Uterus (tissue), 3 donors: ENCODE measurements at regions not wholly inside any gene's neighbourhood (a gene's known extent, or its start where the extent isn't known, plus 50 kb on each side); places are given as distances from the start of the nearest gene placed in this dataset.

ENCODE experiments used
- DNase-seq, 2 donors: peaks; one replicate each; pipeline ENCODE4 v3.0.0-alpha.2; 2019 to 2020
- H3K27ac ChIP-seq, 2 donors: fragments of 200-600 bp; sonication (generic); 1 replicate in 1 of 2; 2 replicates in 1 of 2; pipeline ENCODE4 v1.5.1; 2016 to 2018
- H3K27me3 ChIP-seq, 2 donors: fragments of 200-600 bp; sonication (generic); one replicate each; pipeline ENCODE4 v1.5.1; 2018 to 2019; ENCODE audit warnings: control low read depth in 1 of 2
- H3K36me3 ChIP-seq, 2 donors: fragments of 200-600 bp; sonication (generic); one replicate each; pipeline ENCODE4 v1.5.1; 2019; ENCODE audit warnings: control low read depth in 1 of 2
- H3K4me1 ChIP-seq, 2 donors: fragments of 200-600 bp; sonication (generic); one replicate each; pipeline ENCODE4 v1.5.1; 2018 to 2019; ENCODE audit warnings: control low read depth in 1 of 2
- H3K4me3 ChIP-seq, 2 donors: fragments of 200-600 bp; sonication (generic); 1 replicate in 1 of 2; 2 replicates in 1 of 2; pipeline ENCODE4 v1.5.1; 2018 to 2019; ENCODE audit warnings: mild to moderate bottlenecking in 1 of 2
- H3K9me3 ChIP-seq, 2 donors: fragments of 200-600 bp; sonication (generic); one replicate each; pipeline ENCODE4 v1.5.1; 2019; ENCODE audit warnings: control low read depth in 1 of 2
- CTCF ChIP-seq, 4 experiments: fragments of 200-600 bp in 2 of 4; fragments of 450-650 bp in 2 of 4; sonication (generic) in 2 of 4; IDR thresholded peaks; one replicate each; pipeline ENCODE4 v1.5.1; 2016 to 2019; ENCODE audit warnings: antibody characterized with exemption in 4 of 4, mild to moderate bottlenecking in 2 of 4, moderate library complexity in 1 of 4
- POLR2A ChIP-seq, 2 donors: fragments of 450-650 bp; IDR thresholded peaks; one replicate each; pipeline ENCODE4 v1.6.1; 2016; ENCODE audit warnings: antibody characterized with exemption in 2 of 2, mild to moderate bottlenecking in 1 of 2, moderate library complexity in 1 of 2
- intact Hi-C: fragments of 100-400 bp; cut with DNase I; formaldehyde crosslinking; loops from one replicate; pipeline ENCODE4 v1.15.1; 2023; ENCODE audit warnings: low total_unique reads
- donor health status: DM: yes; HTN: yes; CAD: no.

GRCh38 chr4:181578911-181579310 is 664.3 kb upstream of the TENM3 start:
- TF ChIP-seq POLR2A (IDR thresholded peaks at IDR 0.05) (no peak), CTCF (IDR thresholded peaks at IDR 0.05) (no peak)
- Histone ChIP-seq H3K27me3 (no peaks in the 10 kb centered on the region), H3K36me3 (no peaks in the 10 kb centered on the region), H3K9me3 (no peaks in the 10 kb centered on the region), H3K4me1 (no peaks in the 10 kb centered on the region), H3K4me3 (no peak overlapping the region), H3K27ac (no peak overlapping the region)
- intact Hi-C loops, result no loop called here
- DNase-seq, result no peak

- DNase-seq, result no peak
- H3K27ac ChIP-seq, result no peak overlapping the region
- no peaks in the 10 kb centered on the region for H3K9me3 ChIP-seq
- intact Hi-C loops, result no loop called here
- no peak overlapping the region for H3K4me3 ChIP-seq
- TF ChIP-seq POLR2A (IDR thresholded peaks at IDR 0.05) (no peak), CTCF (IDR thresholded peaks at IDR 0.05) (no peak)
- no peaks in the 10 kb centered on the region for H3K4me1 ChIP-seq
- H3K36me3 ChIP-seq, result no peaks in the 10 kb centered on the region
- no peaks in the 10 kb centered on the region for H3K27me3 ChIP-seq
Observed at GRCh38 chr4:181579486-181579885, 663.7 kb upstream of the TENM3 start.

GRCh38 chr4:181581983-181582382 is 661.2 kb upstream of the TENM3 start:
- Histone ChIP-seq H3K4me3 (no peak overlapping the region), H3K36me3 (no peaks in the 10 kb centered on the region), H3K9me3 (no peaks in the 10 kb centered on the region), H3K27ac (no peak overlapping the region), H3K4me1 (no peaks in the 10 kb centered on the region), H3K27me3 (no peaks in the 10 kb centered on the region)
- intact Hi-C loops, result no loop called here
- no peak for TF ChIP-seq CTCF (IDR thresholded peaks at IDR 0.05)
- TF ChIP-seq POLR2A (IDR thresholded peaks at IDR 0.05), result no peak
- no peak for DNase-seq

GRCh38 chr4:181582595-181582994 is 660.6 kb upstream of the TENM3 start:
- H3K4me1 ChIP-seq, result no peaks in the 10 kb centered on the region
- no peak overlapping the region for H3K4me3 ChIP-seq
- H3K9me3 ChIP-seq, result no peaks in the 10 kb centered on the region
- H3K36me3 ChIP-seq, result no peaks in the 10 kb centered on the region
- no peak overlapping the region for H3K27ac ChIP-seq
- no peaks in the 10 kb centered on the region for H3K27me3 ChIP-seq
- TF ChIP-seq POLR2A (IDR thresholded peaks at IDR 0.05) (no peak), CTCF (IDR thresholded peaks at IDR 0.05) (no peak)
- intact Hi-C loops, result no loop called here
- no peak for DNase-seq

GRCh38 chr4:181588733-181589302 is 654.4 kb upstream of the TENM3 start:
- Histone ChIP-seq H3K27me3 (no peaks in the 10 kb centered on the region), H3K9me3 (no peaks in the 10 kb centered on the region), H3K4me1 (no peaks in the 10 kb centered on the region), H3K4me3 (no peak overlapping the region), H3K36me3 (no peaks in the 10 kb centered on the region), H3K27ac (no peak overlapping the region)
- DNase-seq, result no peak
- no peak for TF ChIP-seq POLR2A (IDR thresholded peaks at IDR 0.05)
- TF ChIP-seq CTCF (IDR thresholded peaks at IDR 0.05), result no peak
- intact Hi-C loops, result no loop called here
